AG09309 (cell line): ENCODE measurements at regions not wholly inside any gene's neighbourhood (a gene's known extent, or its start where the extent isn't known, plus 50 kb on each side); places are given as distances from the start of the nearest gene placed in this dataset.

ENCODE experiments used
- DNase-seq: peaks from one replicate; pipeline ENCODE4 v3.0.0-alpha.2; 2010; ENCODE audit warnings: low read depth
- H3K4me3 ChIP-seq: 2 replicates; pipeline ENCODE4 v1.5.1; 2011; ENCODE audit warnings: mild to moderate bottlenecking, low read depth, low read length, moderate library complexity; ENCODE audit not compliant: control insufficient read depth
- TF ChIP-seq, protein P1 (sequence below): IDR thresholded peaks from 2 replicates; pipeline ENCODE4 v1.5.1; 2011; ENCODE audit warnings: mild to moderate bottlenecking, low read depth, low read length, inconsistent platforms; ENCODE audit not compliant: insufficient read depth, control insufficient read depth; ENCODE audit errors: missing control alignments

DNA sequence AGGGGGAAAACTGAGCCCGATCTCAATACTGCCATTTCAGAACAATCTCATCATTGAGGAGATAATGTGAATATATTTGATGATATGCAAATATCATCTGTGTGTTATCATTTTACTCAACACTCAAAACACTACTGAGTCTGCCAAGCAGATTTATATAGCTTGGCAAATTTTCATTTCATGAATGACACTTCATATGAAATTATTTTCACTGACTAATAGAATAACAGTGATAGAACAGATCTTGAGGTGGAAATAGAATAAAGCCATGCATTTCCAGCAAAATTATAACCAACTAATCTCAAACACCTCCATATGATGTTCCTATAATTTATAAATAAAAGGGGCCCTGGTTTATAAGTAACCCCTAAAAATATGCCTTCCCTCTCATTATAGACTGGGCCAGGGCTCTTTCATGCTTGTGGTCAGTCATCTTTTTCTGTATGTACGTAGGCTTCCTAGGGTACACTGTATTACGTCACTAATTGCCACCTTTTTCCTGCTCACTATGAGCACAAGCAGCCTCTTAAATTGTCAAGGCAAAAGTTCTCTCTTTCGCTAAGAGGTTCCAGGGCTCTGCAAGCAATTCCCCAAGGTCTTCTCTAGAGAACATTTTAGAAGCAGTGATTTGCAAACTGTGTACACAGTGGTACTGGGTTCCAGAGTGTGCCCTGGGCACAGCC, 197.1 kb upstream of the FOXN3 start:
- H3K4me3 ChIP-seq = no peak overlapping the region
- no peak for DNase-seq
- TF ChIP-seq, protein P1, sequence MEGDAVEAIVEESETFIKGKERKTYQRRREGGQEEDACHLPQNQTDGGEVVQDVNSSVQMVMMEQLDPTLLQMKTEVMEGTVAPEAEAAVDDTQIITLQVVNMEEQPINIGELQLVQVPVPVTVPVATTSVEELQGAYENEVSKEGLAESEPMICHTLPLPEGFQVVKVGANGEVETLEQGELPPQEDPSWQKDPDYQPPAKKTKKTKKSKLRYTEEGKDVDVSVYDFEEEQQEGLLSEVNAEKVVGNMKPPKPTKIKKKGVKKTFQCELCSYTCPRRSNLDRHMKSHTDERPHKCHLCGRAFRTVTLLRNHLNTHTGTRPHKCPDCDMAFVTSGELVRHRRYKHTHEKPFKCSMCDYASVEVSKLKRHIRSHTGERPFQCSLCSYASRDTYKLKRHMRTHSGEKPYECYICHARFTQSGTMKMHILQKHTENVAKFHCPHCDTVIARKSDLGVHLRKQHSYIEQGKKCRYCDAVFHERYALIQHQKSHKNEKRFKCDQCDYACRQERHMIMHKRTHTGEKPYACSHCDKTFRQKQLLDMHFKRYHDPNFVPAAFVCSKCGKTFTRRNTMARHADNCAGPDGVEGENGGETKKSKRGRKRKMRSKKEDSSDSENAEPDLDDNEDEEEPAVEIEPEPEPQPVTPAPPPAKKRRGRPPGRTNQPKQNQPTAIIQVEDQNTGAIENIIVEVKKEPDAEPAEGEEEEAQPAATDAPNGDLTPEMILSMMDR = no peak

DNA sequence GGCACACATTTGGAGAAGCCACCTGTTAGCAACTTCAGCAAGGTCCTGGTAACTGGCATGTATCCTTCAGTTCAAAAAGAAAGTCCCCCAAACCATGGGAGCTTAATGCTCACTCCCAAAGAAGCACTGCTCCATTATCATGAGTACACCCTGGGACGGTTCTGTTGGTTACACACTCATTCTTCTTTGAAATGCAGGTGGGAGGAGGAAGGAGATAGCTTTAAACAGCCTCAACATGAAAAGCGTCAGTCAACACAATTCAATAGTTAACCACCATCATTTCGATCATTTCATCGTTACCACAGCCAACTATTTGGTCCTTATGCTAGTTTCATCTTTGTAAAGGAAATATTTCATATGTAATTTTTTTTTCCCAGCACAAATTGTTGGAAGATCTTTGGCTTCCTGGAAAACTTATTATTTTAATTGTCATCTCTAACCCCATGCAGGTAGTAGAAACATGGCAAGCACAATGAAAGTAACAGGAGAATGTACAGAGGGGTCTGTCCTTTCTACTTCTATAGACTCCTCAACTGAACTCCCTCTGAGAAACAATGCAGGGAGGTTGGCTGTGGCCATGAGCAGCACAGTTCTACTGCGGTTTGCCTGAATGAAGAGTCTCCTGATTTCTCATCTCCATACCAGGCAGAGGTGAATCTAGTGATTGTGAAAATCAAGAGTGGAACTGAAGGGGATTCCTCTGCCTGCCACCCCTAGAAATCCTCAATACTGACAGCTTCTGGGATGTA, 196.4 kb upstream of the FOXN3 start:
- H3K4me3 ChIP-seq = no peak overlapping the region
- no peak for DNase-seq
- TF ChIP-seq, protein P1 = no peak

DNA sequence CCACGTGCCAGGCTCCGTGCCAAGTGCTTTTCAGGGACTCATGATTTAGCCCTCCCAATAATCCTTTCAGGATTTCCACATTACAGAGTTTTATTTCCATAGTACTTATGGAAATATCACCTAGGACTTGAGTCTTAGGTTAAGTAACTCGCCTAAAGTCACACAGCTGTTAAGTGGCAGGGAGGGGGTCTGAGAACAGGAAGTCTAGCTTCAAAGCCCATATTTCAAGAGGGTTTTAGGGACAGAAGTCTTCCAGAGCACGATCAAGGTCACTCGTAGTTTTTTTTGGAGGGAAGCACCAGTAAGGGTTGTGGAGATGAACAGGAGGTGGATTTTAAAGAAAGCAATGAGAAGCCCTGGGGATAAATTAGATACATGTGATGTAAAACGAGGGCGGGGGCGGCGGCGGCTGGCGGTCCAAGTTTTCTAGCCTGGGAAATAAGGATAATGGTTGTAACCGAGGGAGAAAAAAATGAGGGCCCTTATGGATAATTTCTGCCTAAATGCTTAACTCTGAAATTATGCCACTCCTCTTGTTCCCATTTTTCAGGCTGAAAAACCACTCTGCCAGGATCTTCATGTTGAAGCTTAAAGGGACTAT, 192.6 kb upstream of the FOXN3 start:
- no peak overlapping the region for H3K4me3 ChIP-seq
- TF ChIP-seq, protein P1 = no peak
- DNase-seq = no peak

DNA sequence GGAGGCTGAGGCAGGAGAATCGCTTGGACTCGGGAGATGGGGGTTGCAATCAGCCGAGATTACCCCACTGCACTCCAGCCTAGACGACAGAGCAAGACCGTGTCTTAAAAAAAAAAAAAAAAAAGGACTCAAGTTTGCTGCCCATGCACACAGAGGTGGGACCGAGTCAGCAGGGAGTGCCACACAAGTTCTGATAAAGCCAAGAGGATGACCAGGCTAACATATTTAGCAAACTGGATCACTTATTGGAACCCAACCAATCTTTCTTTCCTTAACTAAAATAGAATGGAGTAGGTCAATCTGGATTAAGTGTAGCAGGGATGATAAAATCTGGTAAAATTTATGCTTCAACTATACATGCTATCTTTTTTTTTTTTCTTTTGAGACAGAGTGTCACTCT, 190.4 kb upstream of the FOXN3 start:
- TF ChIP-seq, protein P1 = no peak
- no peak for DNase-seq
- no peak overlapping the region for H3K4me3 ChIP-seq

DNA sequence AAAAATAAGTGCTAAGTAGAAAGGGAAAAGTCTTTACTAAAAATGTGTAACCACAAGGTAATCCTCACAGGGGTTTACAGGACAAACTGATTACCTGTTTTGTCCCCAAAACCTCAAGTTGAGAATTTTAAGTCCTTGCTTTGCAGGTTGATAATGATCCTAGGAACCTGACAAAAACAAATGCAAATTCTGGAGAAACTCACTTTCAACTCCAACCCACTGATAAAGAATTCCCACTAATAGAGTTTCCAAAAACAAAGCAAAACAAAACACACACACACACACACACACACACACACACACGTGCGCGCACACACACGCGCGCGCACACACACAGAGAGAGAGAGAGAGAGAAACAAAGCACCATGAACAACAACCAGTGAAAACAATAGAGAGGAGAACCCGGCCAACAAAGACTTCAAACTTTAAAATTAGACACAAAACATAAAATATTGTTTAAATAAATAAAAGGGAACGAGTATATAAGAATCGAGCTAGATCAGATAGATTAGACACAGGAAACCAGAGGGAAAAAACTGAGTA, 187.0 kb upstream of the FOXN3 start:
- TF ChIP-seq, protein P1 = no peak
- DNase-seq = no peak
- H3K4me3 ChIP-seq = no peak overlapping the region

DNA sequence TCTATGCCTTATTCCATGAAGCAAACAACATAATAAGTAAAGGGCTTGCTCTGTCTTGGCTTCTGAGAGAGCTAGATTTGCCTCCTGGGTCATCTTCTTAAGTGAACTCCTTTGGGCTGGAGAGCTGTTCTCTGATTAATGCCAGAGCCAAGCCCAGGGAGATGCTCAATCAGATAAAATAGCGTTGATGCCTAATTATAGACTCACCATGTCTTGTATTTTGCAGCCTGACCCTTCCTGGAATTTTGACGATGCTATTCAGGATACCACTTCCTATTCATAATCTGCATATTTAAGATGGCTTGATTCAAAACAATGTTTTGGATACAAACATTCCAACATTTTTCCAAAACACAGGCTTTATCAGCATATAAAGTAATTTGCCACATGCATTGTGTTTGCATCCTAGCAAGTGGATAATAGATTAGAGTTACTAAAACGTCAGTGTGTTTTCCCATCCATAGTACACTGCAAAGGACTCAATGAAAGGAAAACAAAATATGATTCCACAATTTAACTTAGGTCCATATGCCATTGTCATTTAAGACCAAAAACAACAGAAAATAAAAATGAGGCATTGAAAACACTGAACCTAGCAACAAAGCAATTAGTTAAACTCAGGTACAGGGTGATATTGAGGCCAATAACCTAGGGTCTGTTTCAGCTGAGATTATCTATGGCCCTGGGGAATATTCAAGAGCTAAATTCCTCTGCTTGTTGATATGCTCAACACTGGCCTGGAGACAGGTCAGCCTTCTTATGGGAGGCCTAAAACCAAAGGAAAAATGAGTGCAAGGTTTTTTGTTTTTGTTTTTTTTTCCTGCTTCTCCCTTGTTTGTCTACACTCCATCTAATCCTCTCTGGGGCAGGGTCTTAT, 184.2 kb upstream of the FOXN3 start:
- no peak for DNase-seq
- H3K4me3 ChIP-seq = no peak overlapping the region
- TF ChIP-seq, protein P1 = no peak
